ENCODE measurements at regions not wholly inside any gene's neighbourhood (a gene's known extent, or its start where the extent isn't known, plus 50 kb on each side); places are given as distances from the start of the nearest gene placed in this dataset.

DNA sequence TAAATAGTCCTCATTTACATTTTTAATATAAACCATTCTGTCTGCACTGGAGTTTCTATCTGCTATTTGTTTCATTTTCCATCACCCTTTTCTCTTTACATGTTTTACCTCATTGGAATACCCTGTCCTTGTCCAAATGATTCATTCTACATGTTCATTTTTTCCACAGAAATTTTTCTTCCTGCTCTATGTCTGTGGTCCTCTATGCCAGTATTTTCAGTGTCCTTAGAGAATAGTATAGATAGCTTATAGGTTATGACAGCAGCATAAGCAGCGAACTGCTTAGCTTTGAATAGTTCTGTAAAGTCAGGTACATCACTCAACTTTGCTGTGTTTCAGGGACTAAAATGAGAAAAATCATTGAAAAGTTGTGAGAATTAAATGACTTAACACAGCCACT, 742.3 kb upstream of the CBLB start:
- intact Hi-C loops (cut with DNase I; ENCODE audit: low total_unique reads) (no loop called here), in situ Hi-C loops (cut with MboI; ENCODE audit: low pct_ligation_motif_present in 1 of 4, low pct_unique_long_range_greater_than_20kb in 1 of 4, low sequenced_read_pairs in 3 of 4) (loop anchor here (25.0 kb wide), 1 partner anchor 924 kb away; no protein-coding TSS in a partner anchor)
- H3K27ac ChIP-seq = no peak overlapping the region
- H3K27me3 ChIP-seq = no peaks in the 10 kb centered on the region
- H3K4me1 ChIP-seq = no peaks in the 10 kb centered on the region
- no peak overlapping the region for H3K4me3 ChIP-seq
- H3K36me3 ChIP-seq = no peaks in the 10 kb centered on the region
- no peak for DNase-seq
- H3K9me3 ChIP-seq = no peaks in the 10 kb centered on the region
- WGBS, 2 donors (ENCODE audit: low coverage in 1 of 2) = 87 to 100% methylated on average over 1 of the region's 1 CpG
- TF ChIP-seq POLR2AphosphoS5 (IDR thresholded peaks at IDR 0.05) = no peak
- no peak for TF ChIP-seq EP300 (IDR thresholded peaks at IDR 0.05; ENCODE audit: low read depth)
- TF ChIP-seq, protein P1, sequence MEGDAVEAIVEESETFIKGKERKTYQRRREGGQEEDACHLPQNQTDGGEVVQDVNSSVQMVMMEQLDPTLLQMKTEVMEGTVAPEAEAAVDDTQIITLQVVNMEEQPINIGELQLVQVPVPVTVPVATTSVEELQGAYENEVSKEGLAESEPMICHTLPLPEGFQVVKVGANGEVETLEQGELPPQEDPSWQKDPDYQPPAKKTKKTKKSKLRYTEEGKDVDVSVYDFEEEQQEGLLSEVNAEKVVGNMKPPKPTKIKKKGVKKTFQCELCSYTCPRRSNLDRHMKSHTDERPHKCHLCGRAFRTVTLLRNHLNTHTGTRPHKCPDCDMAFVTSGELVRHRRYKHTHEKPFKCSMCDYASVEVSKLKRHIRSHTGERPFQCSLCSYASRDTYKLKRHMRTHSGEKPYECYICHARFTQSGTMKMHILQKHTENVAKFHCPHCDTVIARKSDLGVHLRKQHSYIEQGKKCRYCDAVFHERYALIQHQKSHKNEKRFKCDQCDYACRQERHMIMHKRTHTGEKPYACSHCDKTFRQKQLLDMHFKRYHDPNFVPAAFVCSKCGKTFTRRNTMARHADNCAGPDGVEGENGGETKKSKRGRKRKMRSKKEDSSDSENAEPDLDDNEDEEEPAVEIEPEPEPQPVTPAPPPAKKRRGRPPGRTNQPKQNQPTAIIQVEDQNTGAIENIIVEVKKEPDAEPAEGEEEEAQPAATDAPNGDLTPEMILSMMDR (IDR thresholded peaks at IDR 0.05) = no peak
- no peak for TF ChIP-seq POLR2A (IDR thresholded peaks at IDR 0.05)

DNA sequence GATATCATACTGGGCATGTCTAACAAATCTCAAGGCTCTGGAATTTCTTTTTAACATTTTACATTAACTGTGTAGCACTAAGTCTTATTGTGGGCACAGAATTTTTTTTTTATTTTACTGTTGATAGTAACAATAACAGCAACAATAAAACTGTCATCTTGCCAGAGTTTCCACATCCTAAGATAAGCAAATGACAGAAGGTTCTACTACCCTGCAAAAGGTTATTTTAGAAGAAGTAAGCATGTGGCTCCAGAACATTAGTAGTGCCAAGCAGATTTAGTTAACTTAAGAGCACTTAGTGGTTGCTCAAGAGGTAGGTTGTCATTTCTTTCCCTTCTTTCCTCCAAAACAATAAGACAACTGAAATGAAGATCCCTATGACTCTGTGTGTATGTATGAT, 743.0 kb upstream of the CBLB start:
- no peak for TF ChIP-seq POLR2A (IDR thresholded peaks at IDR 0.05)
- no peak for TF ChIP-seq EP300 (IDR thresholded peaks at IDR 0.05; ENCODE audit: low read depth)
- TF ChIP-seq POLR2AphosphoS5 (IDR thresholded peaks at IDR 0.05) = no peak
- TF ChIP-seq, protein P1 (IDR thresholded peaks at IDR 0.05) = no peak
- intact Hi-C loops (cut with DNase I; ENCODE audit: low total_unique reads) (no loop called here), in situ Hi-C loops (cut with MboI; ENCODE audit: low pct_ligation_motif_present in 1 of 4, low pct_unique_long_range_greater_than_20kb in 1 of 4, low sequenced_read_pairs in 3 of 4) (loop anchor here (25.0 kb wide), 1 partner anchor 925 kb away; no protein-coding TSS in a partner anchor)
- Histone ChIP-seq H3K4me3 (no peak overlapping the region), H3K4me1 (no peaks in the 10 kb centered on the region), H3K36me3 (no peaks in the 10 kb centered on the region), H3K27me3 (no peaks in the 10 kb centered on the region), H3K9me3 (no peaks in the 10 kb centered on the region), H3K27ac (no peak overlapping the region)
- DNase-seq = no peak

DNA sequence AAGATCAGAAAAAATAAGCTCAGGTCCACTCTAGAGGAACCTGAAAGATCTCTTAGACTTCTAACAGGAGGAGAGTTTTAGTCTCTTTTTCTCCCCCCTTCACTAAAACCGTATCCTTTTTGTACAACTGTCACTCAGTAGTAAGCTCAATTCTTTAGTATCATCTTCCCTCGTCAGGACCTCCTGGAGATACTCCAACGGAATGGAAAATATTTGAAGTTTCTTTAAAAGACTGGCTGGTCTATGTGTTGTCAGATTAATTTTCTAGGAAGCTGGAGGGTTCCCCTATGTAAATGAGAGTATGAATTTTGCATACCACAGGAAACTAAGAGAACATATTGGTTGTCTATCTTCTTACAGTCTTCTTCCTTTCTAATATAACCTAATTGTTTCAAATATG, 747.7 kb upstream of the CBLB start:
- WGBS, 2 donors (ENCODE audit: low coverage in 1 of 2) = 73 to 97% methylated on average over 3 of the region's 3 CpGs
- Histone ChIP-seq H3K9me3 (no peaks in the 10 kb centered on the region), H3K27ac (no peak overlapping the region), H3K36me3 (no peaks in the 10 kb centered on the region), H3K4me1 (no peaks in the 10 kb centered on the region), H3K4me3 (no peak overlapping the region), H3K27me3 (no peaks in the 10 kb centered on the region)
- intact Hi-C loops (cut with DNase I; ENCODE audit: low total_unique reads) (loop anchor here (5.0 kb wide), 1 partner anchor 924 kb away; no protein-coding TSS in a partner anchor), in situ Hi-C loops (cut with MboI; ENCODE audit: low pct_ligation_motif_present in 1 of 4, low pct_unique_long_range_greater_than_20kb in 1 of 4, low sequenced_read_pairs in 3 of 4) (loop anchor here (25.0 kb wide), 1 partner anchor 929 kb away; no protein-coding TSS in a partner anchor)
- TF ChIP-seq POLR2A (IDR thresholded peaks at IDR 0.05) = no peak
- no peak for TF ChIP-seq EP300 (IDR thresholded peaks at IDR 0.05; ENCODE audit: low read depth)
- TF ChIP-seq, protein P1 (IDR thresholded peaks at IDR 0.05) = no peak
- no peak for TF ChIP-seq POLR2AphosphoS5 (IDR thresholded peaks at IDR 0.05)
- no peak for DNase-seq

DNA sequence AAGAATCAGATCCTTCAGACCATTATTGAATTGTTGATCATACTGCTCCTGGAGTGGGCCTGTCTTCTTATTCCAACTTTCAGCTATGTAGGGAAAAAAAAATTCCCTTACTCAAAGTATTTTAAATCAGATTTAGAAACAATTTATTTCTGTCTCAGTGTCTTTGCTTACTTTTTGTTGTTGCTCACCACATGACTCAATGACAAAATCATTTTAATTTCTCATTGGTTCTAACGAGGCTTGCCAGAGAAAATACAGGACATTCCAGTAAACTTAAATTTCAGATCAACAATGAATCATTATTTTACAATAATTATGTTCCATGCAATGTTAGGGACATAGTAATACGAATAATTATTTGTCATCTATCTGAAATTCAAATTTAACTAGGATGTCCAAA, 748.5 kb upstream of the CBLB start:
- intact Hi-C loops (cut with DNase I; ENCODE audit: low total_unique reads) (loop anchor here (5.0 kb wide), 1 partner anchor 925 kb away; no protein-coding TSS in a partner anchor), in situ Hi-C loops (cut with MboI; ENCODE audit: low pct_ligation_motif_present in 1 of 4, low pct_unique_long_range_greater_than_20kb in 1 of 4, low sequenced_read_pairs in 3 of 4) (loop anchor here (25.0 kb wide), 1 partner anchor 930 kb away; no protein-coding TSS in a partner anchor)
- WGBS, 2 donors (ENCODE audit: low coverage in 1 of 2) = 66 to 77% methylated on average over 2 of the region's 2 CpGs
- no peak for DNase-seq
- Histone ChIP-seq H3K27ac (no peak overlapping the region), H3K4me3 (no peak overlapping the region), H3K36me3 (no peaks in the 10 kb centered on the region), H3K9me3 (no peaks in the 10 kb centered on the region), H3K27me3 (no peaks in the 10 kb centered on the region), H3K4me1 (no peaks in the 10 kb centered on the region)
- TF ChIP-seq POLR2A (IDR thresholded peaks at IDR 0.05) = no peak
- no peak for TF ChIP-seq EP300 (IDR thresholded peaks at IDR 0.05; ENCODE audit: low read depth)
- TF ChIP-seq, protein P1 (IDR thresholded peaks at IDR 0.05) = no peak
- no peak for TF ChIP-seq POLR2AphosphoS5 (IDR thresholded peaks at IDR 0.05)

Measured in transverse colon (tissue), 4 donors.